NCI-H2196 (cell line): ENCODE measurements at regions not wholly inside any gene's neighbourhood (a gene's known extent, or its start where the extent isn't known, plus 50 kb on each side); places are given as distances from the start of the nearest gene placed in this dataset.
"Not testable (repeated sequence)": the region's sequence is repeated elsewhere in the genome, so short reads cannot be mapped to it uniquely, and the experiment has no call there.

Experiments used
- DNase-seq: peaks from one replicate; lab custom pipeline; 2025; ENCODE audit not compliant: unreplicated experiment; lab: John Stamatoyannopoulos, UW

GRCh38 chrX:86887341-86887740 lies 630.3 kb upstream of the KLHL4 start:
- DNase-seq = no peak

GRCh38 chrX:86910027-86910426 lies 607.6 kb upstream of the KLHL4 start:
- DNase-seq = no peak

DNA sequence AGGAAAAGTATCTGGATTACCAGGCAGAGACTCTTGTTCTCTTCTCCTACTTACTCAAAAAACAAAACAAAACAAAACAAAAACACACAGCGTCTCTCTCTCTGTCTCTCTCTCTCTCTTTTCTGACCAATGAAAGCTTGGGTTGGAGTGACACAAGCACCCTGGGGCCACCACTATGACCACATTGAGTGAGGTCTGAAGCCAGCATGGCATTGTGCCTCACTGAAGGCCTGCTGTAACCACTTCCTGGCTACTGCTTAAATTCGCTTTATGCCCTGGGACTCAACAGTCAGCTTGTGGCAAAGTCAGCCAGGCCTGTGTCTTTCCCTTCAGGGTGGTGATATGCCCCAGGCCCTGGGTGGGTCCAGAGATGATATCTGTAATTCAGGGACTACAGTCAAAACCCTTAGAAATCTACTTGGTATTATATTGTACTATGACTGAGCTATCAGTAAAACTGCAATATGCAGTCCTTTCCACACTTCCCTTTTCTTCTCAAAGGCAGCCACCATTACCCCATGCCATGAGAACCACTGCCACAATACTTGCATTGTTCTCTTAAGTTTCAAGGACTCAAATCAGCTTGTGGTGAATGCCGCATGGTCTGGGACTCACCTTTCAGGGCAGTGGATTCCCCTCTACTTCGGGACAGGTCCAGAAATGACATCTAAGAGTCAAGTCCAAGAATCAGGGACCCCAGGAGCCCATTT lies 606.8 kb upstream of the KLHL4 start:
- no peak for DNase-seq

GRCh38 chrX:86914569-86914968 lies 603.0 kb upstream of the KLHL4 start:
- no peak for DNase-seq

DNA sequence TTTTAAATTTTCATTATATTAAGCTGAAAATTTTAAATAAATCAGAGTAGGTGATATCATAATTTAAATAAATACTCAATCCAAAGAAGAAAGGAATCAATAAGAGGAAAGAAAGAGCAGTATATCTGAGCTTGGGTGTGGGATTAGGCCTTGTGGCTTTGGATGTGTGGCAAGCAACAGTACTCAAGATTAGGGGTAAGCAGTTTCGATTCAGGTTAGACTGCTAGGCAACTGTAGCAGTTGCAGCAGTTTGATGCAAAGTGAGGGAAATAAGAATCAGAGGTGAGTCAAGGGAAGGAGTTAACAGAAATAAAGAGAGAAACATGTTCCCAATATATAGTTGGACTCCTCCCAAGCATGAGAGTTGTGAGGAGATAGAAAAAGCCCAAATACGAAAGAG lies 599.6 kb upstream of the KLHL4 start:
- DNase-seq = no peak

GRCh38 chrX:86930419-86930818 lies 587.2 kb upstream of the KLHL4 start:
- DNase-seq = no peak

- DNase-seq = no peak
These were observed 581.6 kb upstream of the KLHL4 start for GRCh38 chrX:86935988-86936387.

DNA sequence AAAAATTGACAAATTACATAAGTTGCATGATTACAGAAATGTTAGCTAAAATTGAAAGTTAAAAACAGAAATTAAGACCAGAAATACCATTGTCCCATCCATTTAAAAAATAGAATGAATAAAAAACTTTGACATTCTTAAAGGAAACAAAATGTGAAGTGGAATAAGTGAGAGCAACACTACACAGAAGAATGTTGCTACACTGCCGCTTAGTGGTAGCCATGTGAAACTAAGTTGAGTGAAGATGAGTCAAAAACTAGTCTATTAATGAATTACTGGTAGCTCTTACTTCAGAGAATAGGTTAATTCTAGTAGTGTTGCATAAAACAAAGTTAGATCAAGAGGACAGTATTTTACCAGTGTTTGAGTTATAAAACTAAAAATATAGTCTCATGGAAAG lies 571.0 kb upstream of the KLHL4 start:
- peak; percentile 1 for DNase-seq

DNA sequence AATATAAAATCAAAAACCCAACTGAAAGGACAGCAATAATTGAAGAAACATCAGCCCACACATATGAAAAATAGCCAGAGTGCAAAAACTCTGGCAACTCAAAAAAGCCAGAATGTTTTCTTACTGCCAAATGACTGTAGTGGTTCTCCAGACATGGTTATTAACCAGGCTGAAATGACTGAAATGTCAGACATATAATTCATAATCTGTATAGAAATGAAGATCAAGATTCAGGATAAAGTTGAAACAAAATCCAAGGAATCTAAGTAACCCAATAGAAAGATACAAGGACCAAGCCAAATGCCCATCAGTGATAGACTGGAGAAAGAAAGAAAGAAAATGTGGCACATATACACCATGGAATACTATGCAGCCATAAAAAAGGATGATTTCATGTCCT lies 553.3 kb upstream of the KLHL4 start:
- DNase-seq = no peak

- DNase-seq = no peak
These were observed 536.2 kb upstream of the KLHL4 start for GRCh38 chrX:86981326-86981879.

DNA sequence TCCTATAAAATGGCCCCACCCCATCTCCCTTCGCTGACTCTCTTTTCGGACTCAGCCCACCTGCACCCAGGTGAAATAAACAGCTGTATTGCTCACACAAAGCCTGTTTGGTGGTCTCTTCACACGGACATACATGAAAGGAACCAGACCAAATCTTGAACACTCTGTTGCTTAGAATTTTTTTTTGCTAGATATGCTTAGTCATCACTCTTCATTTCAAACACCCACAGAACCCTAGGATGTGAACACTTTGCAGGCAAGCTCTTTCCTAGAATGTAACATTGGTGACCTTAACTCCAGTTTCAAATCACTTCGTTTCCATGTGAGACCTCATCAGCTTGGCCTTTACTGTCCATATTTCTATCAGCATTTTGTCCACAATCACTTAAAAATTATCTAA lies 530.3 kb upstream of the KLHL4 start:
- DNase-seq = not testable (repeated sequence)

- DNase-seq = no peak
These were observed 514.6 kb upstream of the KLHL4 start for GRCh38 chrX:87003031-87003430.

- DNase-seq = no peak
These were observed 512.4 kb upstream of the KLHL4 start for GRCh38 chrX:87005183-87005582.

DNA sequence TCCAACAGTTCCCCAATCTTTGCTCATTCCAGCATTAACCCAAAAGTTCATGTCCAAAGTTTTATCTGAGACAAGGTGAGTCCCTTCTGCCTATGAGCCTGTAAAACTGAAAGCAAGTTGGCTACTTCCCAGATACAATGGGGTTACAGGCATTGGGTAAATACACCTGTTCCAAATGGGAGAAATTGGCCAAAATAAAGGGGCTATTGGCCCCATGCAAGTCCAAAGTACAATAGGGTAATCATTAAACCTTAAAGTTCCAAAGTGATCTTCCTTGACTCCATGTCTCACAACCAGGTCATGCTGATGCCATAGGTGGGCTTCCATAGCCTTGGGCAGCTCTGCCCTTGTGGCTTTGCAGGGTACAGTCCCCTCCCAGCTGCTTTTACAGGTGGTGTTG lies 511.7 kb upstream of the KLHL4 start:
- no peak for DNase-seq

GRCh38 chrX:87006561-87006960 lies 511.0 kb upstream of the KLHL4 start:
- DNase-seq = no peak

GRCh38 chrX:87017210-87017609 lies 500.4 kb upstream of the KLHL4 start:
- DNase-seq = no peak

DNA sequence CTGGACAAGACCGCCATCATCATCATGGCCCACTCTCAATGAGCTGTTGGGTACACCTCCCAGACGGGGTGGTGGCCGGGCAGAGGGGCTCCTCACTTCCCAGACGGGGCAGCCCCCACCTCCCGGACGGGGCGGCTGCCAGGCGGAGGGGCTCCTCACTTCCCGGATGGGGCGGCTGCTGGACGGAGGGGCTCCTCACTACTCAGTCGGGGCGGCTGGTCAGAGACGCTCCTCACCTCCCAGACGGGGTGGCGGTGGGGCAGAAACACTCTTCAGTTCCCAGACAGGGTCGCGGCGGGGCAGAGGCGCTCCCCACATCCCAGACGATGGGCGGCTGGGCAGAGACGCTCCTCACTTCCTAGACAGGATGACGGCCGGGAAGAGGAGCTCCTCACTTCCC lies 484.5 kb upstream of the KLHL4 start:
- not testable (repeated sequence) for DNase-seq

GRCh38 chrX:87045352-87045751 lies 472.2 kb upstream of the KLHL4 start:
- no peak for DNase-seq

DNA sequence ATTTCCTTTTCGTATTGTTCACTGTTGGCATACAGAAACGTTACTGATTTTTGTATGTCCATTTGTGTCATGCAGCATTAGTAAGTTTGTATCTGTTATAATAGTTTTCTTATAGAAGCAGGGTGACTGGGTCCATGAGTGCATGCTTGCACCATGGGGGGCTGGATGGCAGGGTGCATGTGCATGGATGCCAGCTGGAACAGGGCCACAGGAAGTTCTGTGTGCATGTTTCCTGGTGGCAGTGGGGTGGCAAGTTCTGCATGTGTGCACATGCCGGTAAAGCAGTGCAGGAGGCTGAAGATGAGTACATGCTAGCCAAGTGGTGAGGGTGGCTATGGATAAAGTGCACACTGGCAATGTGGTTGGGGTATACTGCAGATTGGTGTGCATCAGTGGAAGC lies 468.0 kb upstream of the KLHL4 start:
- no peak for DNase-seq

DNA sequence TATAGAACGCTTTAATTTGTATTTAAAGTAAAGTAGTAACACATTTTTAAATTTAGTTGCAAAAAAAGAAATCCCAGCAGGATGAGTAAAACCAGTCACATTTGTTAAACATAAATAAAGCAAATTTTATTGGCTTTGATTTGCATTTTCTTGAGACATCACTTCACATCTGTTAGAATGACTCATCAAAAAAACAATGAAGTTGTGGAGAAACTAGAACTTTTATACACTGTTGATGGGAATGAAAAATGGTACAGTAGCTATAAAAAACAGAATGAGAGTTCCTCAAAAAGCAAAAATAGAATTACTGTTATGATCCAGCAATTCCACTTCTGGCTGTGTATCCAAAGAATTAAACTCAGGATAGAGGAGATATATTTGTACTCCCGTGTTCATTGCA lies 454.0 kb upstream of the KLHL4 start:
- DNase-seq = no peak

GRCh38 chrX:87064502-87064901 lies 453.1 kb upstream of the KLHL4 start:
- DNase-seq = no peak

GRCh38 chrX:87067795-87068369 lies 449.7 kb upstream of the KLHL4 start:
- no peak for DNase-seq

- no peak for DNase-seq
These were observed 439.4 kb upstream of the KLHL4 start for GRCh38 chrX:87078231-87078630.
